H1 (cell line): ENCODE measurements at regions not wholly inside any gene's neighbourhood (a gene's known extent, or its start where the extent isn't known, plus 50 kb on each side); places are given as distances from the start of the nearest gene placed in this dataset.

ENCODE experiments used
- CTCF ChIA-PET: fragments of 300-600 bp; sonication (Branson Sonifier 250); formaldehyde crosslinking; loops from one replicate; lab custom pipeline; 2021; ENCODE audit not compliant: partially characterized antibody; lab: Charles Lee
- POLR2A ChIA-PET: fragments of 300-600 bp; sonication (Branson Sonifier 250); formaldehyde crosslinking; loops from one replicate; lab custom pipeline; 2021; ENCODE audit warnings: inconsistent platforms; ENCODE audit not compliant: partially characterized antibody; lab: Charles Lee
- DNase-seq, 2 experiments: peaks; one replicate each; pipeline versions ENCODE4 v3.0.0 to v3.0.0-alpha.2; 2010 to 2022; ENCODE audit warnings: low spot score in 2 of 2, low read depth in 1 of 2, mixed read lengths in 1 of 2
- FAIRE-seq: peaks from 2 replicates; lab custom pipeline; 2011; peaks lifted over from hg19 to GRCh38; lab: Jason Lieb, UNC
- H2AFZ ChIP-seq: 2 replicates; pipeline ENCODE4 v1.8.1; 2012; ENCODE audit warnings: low read length, inconsistent platforms
- H2AK5ac ChIP-seq: 2 replicates; pipeline ENCODE4 v1.6.1; 2013; ENCODE audit warnings: low read depth, low read length
- H2BK120ac ChIP-seq: replicated peaks from 2 replicates; pipeline ENCODE3; 2013; ENCODE audit warnings: low read depth, low read length, inconsistent platforms
- H2BK12ac ChIP-seq: 2 replicates; pipeline ENCODE4 v1.6.1; 2013; ENCODE audit warnings: low read depth, low read length
- H2BK15ac ChIP-seq: 2 replicates; pipeline ENCODE4 v1.6.1; 2013; ENCODE audit warnings: low read length
- H2BK20ac ChIP-seq: 2 replicates; pipeline ENCODE4 v1.6.1; 2013; ENCODE audit warnings: low read length
- H2BK5ac ChIP-seq: 2 replicates; pipeline ENCODE4 v1.6.1; 2013; ENCODE audit warnings: low read depth, low read length
- H3K14ac ChIP-seq: 2 replicates; pipeline ENCODE4 v1.6.1; 2013; ENCODE audit warnings: inconsistent platforms; ENCODE audit not compliant: insufficient read length
- H3K18ac ChIP-seq: 2 replicates; pipeline ENCODE4 v1.6.1; 2013; ENCODE audit warnings: low read length; ENCODE audit errors: extremely low read depth
- H3K23ac ChIP-seq: 2 replicates; pipeline ENCODE4 v1.6.1; 2013; ENCODE audit warnings: inconsistent platforms; ENCODE audit not compliant: insufficient read length
- H3K23me2 ChIP-seq: 2 replicates; pipeline ENCODE4 v1.6.1; 2013; ENCODE audit warnings: low read depth, low read length
- H3K27ac ChIP-seq: 2 replicates; pipeline ENCODE4 v1.6.1; 2011; ENCODE audit warnings: low read depth, low read length, inconsistent platforms
- H3K27me3 ChIP-seq, 4 experiments: replicated peaks in 1 of 4; 1 replicate in 1 of 4; 2 replicates in 3 of 4; pipeline versions ENCODE4 v1.6.1 to v1.8.1; 2011 to 2013; ENCODE audit warnings: low read length in 3 of 4, mild to moderate bottlenecking in 3 of 4, inconsistent platforms in 2 of 4, mixed read lengths in 2 of 4, moderate library complexity in 1 of 4; ENCODE audit not compliant: control insufficient read depth in 3 of 4, insufficient read depth in 3 of 4; ENCODE audit errors: extremely low read depth in 1 of 4
- H3K36me3 ChIP-seq, 4 experiments: 2 replicates each; pipeline versions ENCODE4 v1.6.1 to v1.8.1; 2011 to 2013; ENCODE audit warnings: mild to moderate bottlenecking in 4 of 4, low read length in 3 of 4, moderate library complexity in 2 of 4, control low read depth in 1 of 4, inconsistent platforms in 1 of 4; ENCODE audit not compliant: insufficient read depth in 4 of 4, control insufficient read depth in 2 of 4
- H3K4ac ChIP-seq: replicated peaks from 2 replicates; pipeline ENCODE3; 2013; ENCODE audit warnings: low read length, low read depth, mixed read lengths, inconsistent platforms; ENCODE audit not compliant: insufficient read length
- H3K4me1 ChIP-seq, 4 experiments: replicated peaks in 1 of 4; 1 replicate in 1 of 4; 2 replicates in 3 of 4; pipeline versions ENCODE4 v1.6.1 to v1.8.1; 2011 to 2013; ENCODE audit warnings: low read length in 3 of 4, inconsistent platforms in 2 of 4, mixed read lengths in 1 of 4; ENCODE audit not compliant: insufficient read depth in 4 of 4, control insufficient read depth in 3 of 4
- H3K4me2 ChIP-seq, 2 experiments: 2 replicates each; pipeline versions ENCODE4 v1.6.1 to v1.8.1; 2011 to 2013; ENCODE audit warnings: low read depth in 2 of 2, low read length in 2 of 2, control low read depth in 1 of 2, inconsistent platforms in 1 of 2, mild to moderate bottlenecking in 1 of 2; ENCODE audit not compliant: insufficient read depth in 1 of 2
- H3K4me3 ChIP-seq, 4 experiments: fragments of 200-600, 300-600 bp in 1 of 4; sonication (generic), shearing (Covaris generic), sonication (Bioruptor Twin) in 1 of 4; 2 replicates each; pipeline versions ENCODE4 v1.5.1 to v1.8.1; 2011 to 2016; ENCODE audit warnings: low read length in 4 of 4, low read depth in 3 of 4, control low read depth in 2 of 4, inconsistent platforms in 2 of 4, mild to moderate bottlenecking in 2 of 4, mixed read lengths in 1 of 4, moderate library complexity in 1 of 4; ENCODE audit not compliant: insufficient read depth in 2 of 4; ENCODE audit errors: extremely low read depth in 1 of 4
- H3K56ac ChIP-seq: replicated peaks from 2 replicates; pipeline ENCODE3; 2013; ENCODE audit warnings: low read depth, mild to moderate bottlenecking, mixed read lengths, low read length, inconsistent platforms; ENCODE audit not compliant: insufficient read length
- H3K79me1 ChIP-seq: 2 replicates; pipeline ENCODE4 v1.6.1; 2013; ENCODE audit warnings: low read depth, low read length, control low read depth
- H3K79me2 ChIP-seq, 2 experiments: 2 replicates each; pipeline versions ENCODE4 v1.6.1 to v1.8.1; 2012 to 2013; ENCODE audit warnings: low read length in 2 of 2, mild to moderate bottlenecking in 2 of 2, inconsistent platforms in 1 of 2; ENCODE audit not compliant: insufficient read depth in 2 of 2, control insufficient read depth in 1 of 2
- H3K9ac ChIP-seq, 4 experiments: replicated peaks in 1 of 4; 1 replicate in 1 of 4; 2 replicates in 3 of 4; pipeline versions ENCODE4 v1.6.1 to v1.8.1; 2011 to 2013; ENCODE audit warnings: low read depth in 3 of 4, low read length in 3 of 4, control low read depth in 2 of 4, mild to moderate bottlenecking in 2 of 4, moderate library complexity in 2 of 4, inconsistent platforms in 1 of 4; ENCODE audit errors: extremely low read depth in 1 of 4
- H3K9me3 ChIP-seq, 2 experiments: 2 replicates each; pipeline versions ENCODE4 v1.6.1 to v1.8.1; 2012 to 2013; ENCODE audit warnings: mild to moderate bottlenecking in 2 of 2, moderate library complexity in 2 of 2, control low read depth in 1 of 2, inconsistent platforms in 1 of 2, low read depth in 1 of 2, low read length in 1 of 2, mixed read lengths in 1 of 2; ENCODE audit not compliant: insufficient read depth in 2 of 2
- H4K20me1 ChIP-seq, 2 experiments: replicated peaks in 1 of 2; 2 replicates each; pipeline versions ENCODE3 to v1.8.1; 2011 to 2013; ENCODE audit warnings: inconsistent platforms in 2 of 2, low read length in 2 of 2, mild to moderate bottlenecking in 1 of 2; ENCODE audit not compliant: insufficient read depth in 2 of 2, control insufficient read depth in 1 of 2
- H4K5ac ChIP-seq: 2 replicates; pipeline ENCODE4 v1.6.1; 2013; ENCODE audit warnings: low read length, low read depth, mixed read lengths, inconsistent platforms; ENCODE audit not compliant: insufficient read length
- H4K8ac ChIP-seq: 2 replicates; pipeline ENCODE4 v1.8.0; 2013; ENCODE audit warnings: mild to moderate bottlenecking, moderate library complexity, low read length, inconsistent platforms; ENCODE audit not compliant: insufficient read depth; ENCODE audit errors: extremely low read depth
- H4K91ac ChIP-seq: replicated peaks from 2 replicates; pipeline ENCODE3; 2013; ENCODE audit warnings: low read length, mixed read lengths, inconsistent platforms; ENCODE audit not compliant: insufficient read length
- CHD1 ChIP-seq: IDR thresholded peaks from 2 replicates; pipeline ENCODE4 v1.6.1; 2012; ENCODE audit warnings: low read depth, low read length, improper control_type of control experiment
- SIRT6 ChIP-seq: IDR thresholded peaks from one replicate; pipeline ENCODE4 v1.7.1; 2012; ENCODE audit warnings: low read length, inconsistent platforms
- SIX5 ChIP-seq: IDR thresholded peaks from 2 replicates; pipeline ENCODE4 v1.6.1; 2011; ENCODE audit warnings: mild to moderate bottlenecking, low read depth, low read length
- WGBS, 2 experiments: shearing (Covaris generic) in 1 of 2; methylation state at CpG; one replicate each; pipeline versions ENCODE4 v1.1.6 to v1.1.7; 2013 to 2015; ENCODE audit warnings: low lambda C conversion rate in 2 of 2, mixed read lengths in 2 of 2, inconsistent platforms in 1 of 2, low coverage in 1 of 2, missing lambda C conversion rate in 1 of 2; ENCODE audit not compliant: insufficient replicate concordance in 2 of 2, insufficient coverage in 1 of 2, insufficient read length in 1 of 2; ENCODE audit errors: extremely low coverage in 1 of 2, missing lambda C conversion rate in 1 of 2; 5-methylcytosine and 5-hydroxymethylcytosine counted together
- TF ChIP-seq, protein P1 (sequence below): IDR thresholded peaks from 2 replicates; pipeline ENCODE4 v1.6.1; 2012; ENCODE audit warnings: inconsistent platforms

GRCh38 chr3:35042210-35042991 is 596.9 kb upstream of the ARPP21 start:
- no peaks in the 10 kb centered on the region for H3K79me1 ChIP-seq
- H3K9ac ChIP-seq: no peak overlapping the region
- no peaks in the 10 kb centered on the region for H3K23me2 ChIP-seq
- ChIA-PET CTCF (interaction anchor here (1.8 kb wide), 1 partner anchor 16 kb away, joined by 4 read pairs; no protein-coding TSS in a partner anchor), POLR2A (no interaction called here)
- DNase-seq: no peak
- H4K91ac ChIP-seq: no peak overlapping the region
- no peak overlapping the region for H2BK15ac ChIP-seq
- TF ChIP-seq SIRT6: no peak
- TF ChIP-seq, protein P1, sequence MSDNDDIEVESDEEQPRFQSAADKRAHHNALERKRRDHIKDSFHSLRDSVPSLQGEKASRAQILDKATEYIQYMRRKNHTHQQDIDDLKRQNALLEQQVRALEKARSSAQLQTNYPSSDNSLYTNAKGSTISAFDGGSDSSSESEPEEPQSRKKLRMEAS: no peak
- no peak for TF ChIP-seq SIX5
- TF ChIP-seq CHD1: no peak
- no peaks in the 10 kb centered on the region for H4K20me1 ChIP-seq
- 89% methylated on average over 2 of the region's 2 CpGs; no CpG with 5 or more reads in 1 of the 2 experiments for WGBS, 2 experiments
- H3K4me3 ChIP-seq: no peak overlapping the region
- H3K56ac ChIP-seq: no peak overlapping the region
- H3K36me3 ChIP-seq: no peaks in the 10 kb centered on the region
- H2BK120ac ChIP-seq: no peak overlapping the region
- no peak overlapping the region for H2BK20ac ChIP-seq
- no peak for FAIRE-seq
- H3K23ac ChIP-seq: no peak overlapping the region
- H3K4ac ChIP-seq: no peak overlapping the region
- no peak overlapping the region for H4K8ac ChIP-seq
- peaks cover 0 to 1% (median 0%) of the 10 kb centered on the region in 4 experiments; a peak in 2 of 7 replicates for H3K27me3 ChIP-seq
- H3K27ac ChIP-seq: no peak overlapping the region
- no peak overlapping the region for H2AK5ac ChIP-seq
- no peak overlapping the region for H2BK5ac ChIP-seq
- H2AFZ ChIP-seq: no peak overlapping the region
- H3K9me3 ChIP-seq: no peaks in the 10 kb centered on the region
- H3K4me2 ChIP-seq: no peak overlapping the region
- H3K14ac ChIP-seq: no peak overlapping the region
- H3K79me2 ChIP-seq: no peaks in the 10 kb centered on the region
- H3K18ac ChIP-seq: no peak overlapping the region
- H4K5ac ChIP-seq: no peak overlapping the region
- no peak overlapping the region for H2BK12ac ChIP-seq
- H3K4me1 ChIP-seq: no peaks in the 10 kb centered on the region
